ENCODE measurements at regions not wholly inside any gene's neighbourhood (a gene's known extent, or its start where the extent isn't known, plus 50 kb on each side); places are given as distances from the start of the nearest gene placed in this dataset.

DNA sequence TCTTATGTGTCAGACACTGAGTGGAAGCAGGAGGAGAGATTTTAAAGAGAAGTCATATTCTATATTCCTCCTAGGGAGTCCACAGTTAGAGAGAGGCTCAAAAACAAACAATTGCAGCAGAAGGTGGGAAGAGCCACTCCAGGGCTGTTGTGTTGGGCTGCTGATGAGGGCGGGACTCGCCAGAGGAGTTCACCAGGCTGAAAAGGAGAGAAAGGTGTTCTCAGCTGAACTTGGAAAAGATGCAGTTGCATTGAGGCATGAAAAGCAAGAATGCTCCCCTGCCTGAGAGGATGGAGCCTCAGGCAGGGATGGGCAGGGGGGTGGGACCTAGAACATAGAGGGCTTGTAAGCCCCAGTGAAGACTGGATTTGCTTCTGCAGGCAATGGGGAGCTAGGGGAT lies 324.2 kb downstream of the CXCL12 start:
- TF ChIP-seq, protein P1, sequence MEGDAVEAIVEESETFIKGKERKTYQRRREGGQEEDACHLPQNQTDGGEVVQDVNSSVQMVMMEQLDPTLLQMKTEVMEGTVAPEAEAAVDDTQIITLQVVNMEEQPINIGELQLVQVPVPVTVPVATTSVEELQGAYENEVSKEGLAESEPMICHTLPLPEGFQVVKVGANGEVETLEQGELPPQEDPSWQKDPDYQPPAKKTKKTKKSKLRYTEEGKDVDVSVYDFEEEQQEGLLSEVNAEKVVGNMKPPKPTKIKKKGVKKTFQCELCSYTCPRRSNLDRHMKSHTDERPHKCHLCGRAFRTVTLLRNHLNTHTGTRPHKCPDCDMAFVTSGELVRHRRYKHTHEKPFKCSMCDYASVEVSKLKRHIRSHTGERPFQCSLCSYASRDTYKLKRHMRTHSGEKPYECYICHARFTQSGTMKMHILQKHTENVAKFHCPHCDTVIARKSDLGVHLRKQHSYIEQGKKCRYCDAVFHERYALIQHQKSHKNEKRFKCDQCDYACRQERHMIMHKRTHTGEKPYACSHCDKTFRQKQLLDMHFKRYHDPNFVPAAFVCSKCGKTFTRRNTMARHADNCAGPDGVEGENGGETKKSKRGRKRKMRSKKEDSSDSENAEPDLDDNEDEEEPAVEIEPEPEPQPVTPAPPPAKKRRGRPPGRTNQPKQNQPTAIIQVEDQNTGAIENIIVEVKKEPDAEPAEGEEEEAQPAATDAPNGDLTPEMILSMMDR (conservative IDR thresholded peaks at IDR 0.05) = no peak
- TF ChIP-seq EZH2 (IDR thresholded peaks at IDR 0.05; ENCODE audit: low read depth) = no peak

Measured in PC-9 (cell line).